HG02610 (cell line): ENCODE measurements at regions not wholly inside any gene's neighbourhood (a gene's known extent, or its start where the extent isn't known, plus 50 kb on each side); places are given as distances from the start of the nearest gene placed in this dataset.

Experiments used
- ATAC-seq: cut with Tn5 transposase; IDR thresholded peaks from one replicate; pipeline ENCODE4 v1.9.1; 2021; ENCODE audit warnings: mild to moderate bottlenecking, moderate library complexity; ENCODE audit not compliant: unreplicated experiment

GRCh38 chr13:52975969-52976368 is 52.6 kb upstream of the OLFM4 start:
- ATAC-seq, result no peak

DNA sequence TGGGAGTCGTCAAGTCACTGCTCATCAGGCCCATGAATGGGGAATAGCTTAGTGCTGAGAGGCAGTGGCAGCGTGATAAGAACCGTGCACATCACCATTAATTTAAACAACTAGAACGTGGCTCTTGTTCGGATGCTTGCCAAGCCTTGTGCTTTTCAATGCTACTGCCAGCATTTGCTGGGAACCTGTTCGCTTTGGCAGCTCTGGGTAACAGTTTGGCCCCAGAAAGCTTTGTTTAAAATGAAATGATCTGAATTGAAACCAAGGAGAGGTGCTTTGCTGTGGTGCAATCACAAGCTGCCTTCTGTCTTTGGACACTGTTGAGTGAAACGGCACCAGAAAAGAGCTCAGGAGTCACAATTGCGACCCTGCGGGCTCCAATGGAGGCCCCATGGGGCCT is 53.5 kb upstream of the OLFM4 start:
- no peak for ATAC-seq

GRCh38 chr13:52974711-52975110 is 53.9 kb upstream of the OLFM4 start:
- ATAC-seq, result no peak

- ATAC-seq, result no peak
Measured at GRCh38 chr13:52969373-52969772, 59.2 kb upstream of the OLFM4 start.

DNA sequence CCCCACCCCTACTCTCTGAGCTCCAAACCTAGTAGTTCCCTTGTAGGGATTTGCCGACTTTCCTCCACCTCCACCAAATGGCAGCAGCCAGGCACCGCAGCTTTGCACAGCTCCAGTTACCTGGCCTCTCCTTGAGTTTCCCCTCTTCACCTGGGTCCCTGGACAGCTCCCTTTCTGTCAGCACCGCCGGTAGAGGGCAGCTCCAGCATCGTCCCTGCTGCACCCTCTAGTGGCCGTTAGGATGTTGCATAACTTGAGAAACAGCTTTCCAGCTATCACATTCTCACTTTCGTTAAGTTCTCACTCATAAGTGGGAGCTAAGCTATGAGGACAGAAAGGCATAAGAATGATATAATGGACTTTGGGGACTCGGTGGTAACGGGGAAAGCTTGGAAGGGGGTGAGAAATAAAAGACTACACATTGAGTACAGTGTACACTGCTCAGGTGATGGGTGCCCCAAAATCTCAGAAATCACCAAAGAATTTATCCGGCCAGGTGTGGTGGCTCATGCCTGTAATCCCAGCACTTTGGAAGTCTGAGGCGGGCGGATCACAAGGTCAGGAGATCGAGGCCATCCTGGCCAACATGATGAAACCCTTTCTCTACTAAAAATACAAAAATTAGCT is 60.4 kb upstream of the OLFM4 start:
- peak; percentile 97 for ATAC-seq

GRCh38 chr13:52961987-52962386 is 66.6 kb upstream of the OLFM4 start:
- ATAC-seq, result no peak

- no peak for ATAC-seq
Measured at GRCh38 chr13:52961256-52961910, 67.2 kb upstream of the OLFM4 start.

- no peak for ATAC-seq
Measured at GRCh38 chr13:52955472-52955874, 73.1 kb upstream of the OLFM4 start.

GRCh38 chr13:52954838-52955237 is 73.8 kb upstream of the OLFM4 start:
- no peak for ATAC-seq

GRCh38 chr13:52950436-52950956 is 78.1 kb upstream of the OLFM4 start:
- ATAC-seq, result no peak

GRCh38 chr13:52949742-52950141 is 78.9 kb upstream of the OLFM4 start:
- ATAC-seq, result no peak

DNA sequence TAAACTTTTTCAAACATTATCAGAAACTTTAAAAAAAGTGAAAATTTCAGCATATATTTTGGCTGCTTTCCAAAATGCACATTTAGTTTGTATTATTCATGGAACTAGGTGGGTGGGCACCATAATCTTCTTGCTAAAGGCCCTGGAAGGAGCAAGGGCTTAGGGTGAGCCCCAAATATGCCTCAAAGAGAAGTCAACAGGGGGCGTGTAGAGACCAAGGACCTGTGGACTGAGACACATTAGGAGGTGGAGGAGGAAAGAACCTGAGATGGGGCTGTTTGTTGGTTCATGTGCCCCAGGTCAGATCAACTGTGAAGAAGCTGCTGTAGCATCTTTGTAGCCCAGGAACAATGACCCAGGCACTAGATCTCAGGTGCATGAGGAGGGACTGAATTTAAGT is 79.6 kb upstream of the OLFM4 start:
- ATAC-seq, result no peak

- no peak for ATAC-seq
Measured at GRCh38 chr13:52947921-52948373, 80.7 kb upstream of the OLFM4 start.

- ATAC-seq, result no peak
Measured at GRCh38 chr13:52945348-52945747, 83.3 kb upstream of the OLFM4 start.

- no peak for ATAC-seq
Measured at GRCh38 chr13:52944697-52945096, 83.9 kb upstream of the OLFM4 start.

DNA sequence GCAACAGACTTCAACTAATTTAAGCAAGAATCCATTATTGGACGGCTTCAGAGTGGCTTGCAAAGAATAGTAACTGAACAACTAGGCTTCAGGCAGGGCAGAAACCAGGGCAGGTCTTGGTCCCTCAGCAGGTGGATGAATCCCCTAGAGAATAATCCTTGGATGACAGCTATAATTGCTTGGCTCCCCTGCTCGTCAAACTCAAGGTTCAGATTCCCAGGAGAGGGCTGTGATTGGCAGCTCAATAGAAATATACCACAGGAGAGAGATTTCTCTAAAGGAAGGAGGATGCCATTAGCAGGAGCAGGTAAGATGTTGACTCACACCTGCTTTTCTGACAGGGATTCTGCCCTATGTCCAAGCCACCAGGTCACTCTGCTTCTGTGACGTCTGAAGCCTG is 89.6 kb upstream of the PCDH8 start:
- ATAC-seq, result no peak

GRCh38 chr13:52936806-52937205 is 88.4 kb upstream of the PCDH8 start:
- no peak for ATAC-seq

GRCh38 chr13:52934258-52934657 is 85.8 kb upstream of the PCDH8 start:
- ATAC-seq, result no peak

DNA sequence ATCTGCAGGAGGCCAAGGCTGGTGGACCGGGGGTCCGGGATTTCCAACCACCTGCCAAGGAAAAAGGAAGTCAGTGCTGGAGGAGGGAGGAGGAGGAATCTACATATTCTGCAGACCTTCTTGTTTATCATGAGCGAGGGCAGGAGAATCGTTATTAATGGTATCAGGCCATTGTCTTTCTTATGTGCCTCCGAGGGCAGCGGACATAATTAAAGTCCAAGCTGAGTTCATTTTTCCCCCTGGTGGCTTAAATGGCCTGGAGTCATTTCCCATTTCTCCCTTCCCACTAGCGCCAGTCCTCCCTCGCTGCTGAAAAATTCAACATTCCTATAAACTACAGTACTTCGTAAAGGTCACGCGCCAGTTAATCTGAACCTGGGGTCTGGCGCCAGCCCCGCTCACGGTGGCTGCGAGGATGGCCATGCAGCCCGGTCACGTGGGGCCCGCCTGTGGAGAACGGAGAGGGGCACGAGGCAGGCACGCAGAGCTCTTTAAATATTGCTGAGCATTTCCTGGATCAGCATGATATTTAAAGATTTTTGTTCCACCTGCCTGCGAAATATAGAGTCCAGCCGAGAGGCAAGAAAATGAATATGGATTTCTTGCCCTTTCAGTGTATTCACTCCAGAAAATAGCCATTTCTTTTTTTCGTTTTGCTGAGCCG is 85.2 kb upstream of the PCDH8 start:
- ATAC-seq, result no peak

- ATAC-seq, result no peak
Measured at GRCh38 chr13:52933099-52933498, 84.7 kb upstream of the PCDH8 start.

- no peak for ATAC-seq
Measured at GRCh38 chr13:52932649-52933048, 84.2 kb upstream of the PCDH8 start.
